CD4-positive, alpha-beta T cell treated with Interleukin-4 for 1 hour (primary cell): ENCODE measurements at regions not wholly inside any gene's neighbourhood (a gene's known extent, or its start where the extent isn't known, plus 50 kb on each side); places are given as distances from the start of the nearest gene placed in this dataset.

Experiments
- DNase-seq, 2 donors: peaks; one replicate each; pipeline ENCODE4 v3.0.0-alpha.2; 2020 to 2022

DNA sequence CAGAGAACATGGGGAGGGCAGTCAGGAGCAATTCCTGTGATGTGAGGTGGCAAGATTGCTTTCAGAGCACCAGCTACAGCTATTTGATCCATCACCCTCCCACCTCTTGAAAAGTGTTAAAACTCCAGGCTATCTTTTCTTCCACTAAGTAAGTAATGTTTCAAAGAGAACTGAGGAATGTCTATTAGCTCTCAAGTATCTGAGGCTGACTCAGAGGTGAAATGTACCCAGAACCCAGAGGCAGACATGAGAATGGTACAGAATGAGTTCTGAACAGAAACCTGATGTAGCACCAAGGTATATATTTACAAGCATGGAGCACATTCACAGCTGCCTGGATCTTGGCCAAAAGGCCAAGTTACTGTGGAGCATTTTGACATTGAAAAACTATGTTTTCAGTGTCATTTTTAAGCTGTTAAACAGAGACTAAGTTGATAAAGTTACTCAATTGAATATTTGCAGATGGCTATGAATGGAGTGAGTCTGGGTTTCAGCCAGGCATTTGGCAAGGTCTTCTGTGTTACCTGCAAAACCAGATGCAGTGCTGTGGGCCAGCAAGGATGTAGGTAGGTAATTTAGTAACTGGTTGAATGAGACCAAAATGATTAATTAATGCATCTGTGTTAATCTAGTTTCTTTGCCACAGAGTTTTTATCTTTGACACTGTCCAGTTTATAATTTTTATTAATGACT is 227.7 kb upstream of the CD96 start:
- DNase-seq = no peak

DNA sequence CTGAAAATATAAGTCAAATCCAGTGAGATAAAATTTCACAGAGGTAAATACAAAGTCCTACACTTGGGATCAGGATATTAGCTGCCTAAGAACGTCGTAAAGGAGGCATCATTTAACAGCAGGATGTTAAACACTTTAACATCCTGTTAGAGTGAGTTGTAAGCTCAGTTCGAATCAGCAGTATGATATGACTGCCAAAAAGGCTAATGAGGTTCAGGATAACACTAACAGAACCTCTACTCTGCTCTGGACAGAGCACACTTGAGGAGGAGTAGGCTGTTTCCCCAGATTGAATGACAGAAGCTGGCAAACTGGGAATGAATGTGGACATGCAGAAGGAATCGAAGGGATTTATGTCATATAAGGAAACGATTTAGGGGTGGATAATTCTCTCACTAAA is 227.1 kb upstream of the CD96 start:
- DNase-seq = no peak

DNA sequence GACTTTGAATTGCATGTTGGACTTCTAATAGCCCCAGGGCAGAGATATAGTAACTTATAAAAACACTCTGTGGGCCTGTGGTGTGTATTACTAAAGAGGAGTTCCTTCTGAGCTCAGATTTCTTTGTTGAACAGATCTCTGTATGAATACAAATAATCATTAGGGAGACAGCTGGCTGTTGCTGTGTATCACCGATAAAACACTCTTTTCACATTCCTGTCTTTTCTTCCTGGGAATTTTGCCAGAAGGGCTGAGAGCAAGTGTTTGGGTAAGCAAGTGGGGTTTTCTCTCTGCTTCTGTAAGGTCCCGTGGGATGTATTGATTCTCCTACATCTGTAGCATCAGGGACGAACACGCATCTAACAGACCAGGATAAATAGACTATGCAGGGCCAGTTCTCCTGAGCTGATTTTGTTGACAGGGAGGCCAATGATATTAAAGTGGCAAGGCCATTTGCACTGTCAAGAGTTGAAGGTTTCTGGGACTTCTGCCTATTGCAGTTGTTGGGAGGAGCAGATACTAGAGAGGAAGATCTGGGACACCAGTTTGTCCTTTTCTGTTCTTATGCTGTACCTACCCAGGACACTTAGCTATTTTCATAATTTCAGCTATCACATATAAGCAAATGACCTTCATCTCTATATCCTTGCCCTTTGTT is 225.9 kb upstream of the CD96 start:
- DNase-seq = no peak

DNA sequence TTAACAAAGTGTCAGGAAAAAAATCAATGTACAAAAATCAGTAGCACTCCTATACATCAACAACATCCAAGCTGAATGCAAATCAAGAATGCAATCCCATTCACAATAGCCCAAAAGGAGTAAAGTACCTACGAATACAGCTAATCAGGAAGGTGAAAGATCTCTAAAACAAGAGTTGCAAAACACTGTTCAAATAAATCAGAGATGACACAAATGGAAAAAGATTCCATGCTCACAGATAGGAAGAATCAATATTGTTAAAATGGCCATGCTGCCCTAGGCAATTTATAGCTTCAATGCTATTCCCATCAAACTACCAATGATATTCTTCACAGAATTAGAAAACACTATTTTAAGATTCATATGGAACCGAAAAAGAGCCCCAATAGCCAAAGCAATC is 223.7 kb upstream of the CD96 start:
- no peak for DNase-seq

DNA sequence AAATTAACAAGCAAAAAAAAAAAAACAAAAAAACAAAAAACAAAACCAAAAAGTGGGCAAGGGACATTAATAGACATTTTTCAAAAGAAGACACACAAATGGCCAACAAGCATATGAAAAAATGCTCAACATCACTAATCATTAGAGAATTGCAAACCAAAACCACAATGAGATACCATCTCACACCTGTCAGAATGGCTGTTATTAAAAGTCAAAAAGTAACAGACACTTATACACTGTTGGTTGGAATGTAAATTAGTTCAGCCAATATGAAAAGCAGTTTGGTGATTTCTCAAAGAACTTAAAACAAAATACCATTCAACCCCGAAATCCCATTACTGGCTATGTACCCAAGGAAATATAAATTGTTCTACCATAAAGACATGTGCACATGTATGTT is 222.4 kb upstream of the CD96 start:
- no peak for DNase-seq

DNA sequence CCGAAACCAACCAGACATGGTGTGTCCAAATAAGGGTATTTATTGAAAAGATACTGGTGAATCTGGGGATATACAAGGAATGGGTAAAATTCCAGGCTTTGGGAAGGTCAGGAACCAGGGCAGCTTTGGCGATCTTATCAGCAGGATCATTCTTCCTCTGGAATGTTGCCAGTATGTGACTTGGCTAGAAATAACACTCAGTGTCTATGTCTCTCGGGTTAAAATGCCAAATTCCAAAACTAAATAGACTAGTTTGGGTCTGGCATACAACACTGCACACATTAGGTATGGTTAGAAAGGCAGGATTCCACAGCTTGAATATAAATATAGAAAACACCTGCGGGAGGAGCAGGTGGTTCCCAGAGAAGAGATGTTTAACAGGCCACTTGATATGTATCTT is 220.2 kb upstream of the CD96 start:
- DNase-seq = no peak

DNA sequence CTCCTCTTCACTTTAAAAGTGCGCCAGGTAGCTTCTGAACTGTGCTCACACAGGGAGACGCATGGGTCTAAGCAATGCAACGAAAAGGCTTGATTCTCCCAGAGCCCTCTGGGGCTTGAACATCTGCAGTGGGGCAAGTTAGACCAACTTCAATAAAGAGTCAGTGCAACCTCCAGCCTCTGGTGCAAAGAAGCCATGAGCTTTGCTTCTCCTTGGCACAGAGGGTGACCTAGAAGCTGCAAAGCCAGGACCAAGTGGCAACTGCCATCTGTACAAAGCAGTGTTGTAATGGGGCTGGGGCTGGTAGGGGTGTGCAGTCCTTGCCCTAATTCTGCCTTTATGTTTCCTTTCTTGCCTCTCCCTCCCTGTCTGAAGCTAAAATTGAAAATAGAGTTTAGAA is 219.0 kb upstream of the CD96 start:
- DNase-seq = no peak

DNA sequence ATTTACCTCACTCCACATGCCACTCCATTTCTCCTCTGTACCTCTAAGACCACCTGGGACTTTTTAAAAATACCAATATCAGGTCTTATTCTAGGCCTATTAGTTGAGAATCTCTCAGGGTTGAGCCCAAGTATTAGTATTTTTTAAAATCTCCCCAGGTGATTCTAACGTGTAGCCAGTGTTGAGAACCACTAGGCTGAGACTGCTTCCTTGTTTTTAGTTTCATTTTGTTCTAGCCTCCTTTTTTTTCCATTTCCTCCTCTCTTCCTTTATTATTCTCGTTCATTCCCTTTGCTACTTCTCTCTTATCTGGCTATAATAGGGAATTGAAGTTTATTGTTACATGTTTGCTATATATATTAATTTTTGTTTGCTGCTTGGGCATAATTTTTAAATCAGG is 217.8 kb upstream of the CD96 start:
- DNase-seq = peak in 1 of 2 donors; percentile 27

DNA sequence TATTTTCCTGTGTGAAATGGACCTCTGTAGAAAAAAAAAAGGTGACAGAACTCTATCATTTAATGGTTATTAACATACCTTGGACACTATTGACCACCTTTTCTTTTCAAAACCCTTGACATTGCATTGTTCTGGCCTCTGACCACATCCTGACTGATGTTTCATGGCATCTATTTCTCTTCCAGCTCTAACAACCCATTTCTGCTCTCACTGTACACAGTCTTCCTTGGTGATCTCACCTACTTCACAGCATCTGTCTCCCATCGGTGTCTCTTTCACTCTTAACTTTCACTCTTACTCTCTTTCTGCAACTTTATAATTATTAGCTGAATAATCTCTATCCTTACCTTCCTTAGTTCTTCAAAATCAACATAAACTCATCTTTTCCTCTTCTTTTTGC is 217.4 kb upstream of the CD96 start:
- DNase-seq = no peak

DNA sequence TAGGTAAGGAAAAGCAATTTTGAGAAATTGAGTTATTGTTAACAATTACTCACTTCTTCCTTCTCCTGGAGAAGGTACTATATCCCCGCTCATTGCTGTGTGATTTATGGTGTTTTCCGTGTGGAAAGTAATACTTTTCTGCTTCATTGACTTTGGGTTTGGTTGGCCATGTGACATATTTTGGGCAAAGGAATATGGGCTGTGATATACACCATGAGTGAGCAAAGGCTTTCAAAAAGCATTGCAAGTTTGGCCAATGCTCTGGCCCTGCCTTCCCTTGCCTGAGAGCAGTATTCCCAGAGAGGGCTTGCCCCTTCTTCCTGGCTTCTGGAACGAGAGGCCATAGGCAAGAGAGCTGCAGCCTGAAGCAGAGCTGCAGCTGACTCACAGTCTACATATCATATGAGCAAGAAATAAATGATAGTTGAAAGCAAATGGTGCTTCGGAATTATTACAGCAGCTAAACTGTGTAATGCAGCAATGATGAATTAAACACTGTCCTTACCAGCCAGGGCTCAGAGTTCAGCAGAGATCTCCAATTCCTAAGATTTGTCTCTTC is 216.8 kb upstream of the CD96 start:
- DNase-seq = no peak

DNA sequence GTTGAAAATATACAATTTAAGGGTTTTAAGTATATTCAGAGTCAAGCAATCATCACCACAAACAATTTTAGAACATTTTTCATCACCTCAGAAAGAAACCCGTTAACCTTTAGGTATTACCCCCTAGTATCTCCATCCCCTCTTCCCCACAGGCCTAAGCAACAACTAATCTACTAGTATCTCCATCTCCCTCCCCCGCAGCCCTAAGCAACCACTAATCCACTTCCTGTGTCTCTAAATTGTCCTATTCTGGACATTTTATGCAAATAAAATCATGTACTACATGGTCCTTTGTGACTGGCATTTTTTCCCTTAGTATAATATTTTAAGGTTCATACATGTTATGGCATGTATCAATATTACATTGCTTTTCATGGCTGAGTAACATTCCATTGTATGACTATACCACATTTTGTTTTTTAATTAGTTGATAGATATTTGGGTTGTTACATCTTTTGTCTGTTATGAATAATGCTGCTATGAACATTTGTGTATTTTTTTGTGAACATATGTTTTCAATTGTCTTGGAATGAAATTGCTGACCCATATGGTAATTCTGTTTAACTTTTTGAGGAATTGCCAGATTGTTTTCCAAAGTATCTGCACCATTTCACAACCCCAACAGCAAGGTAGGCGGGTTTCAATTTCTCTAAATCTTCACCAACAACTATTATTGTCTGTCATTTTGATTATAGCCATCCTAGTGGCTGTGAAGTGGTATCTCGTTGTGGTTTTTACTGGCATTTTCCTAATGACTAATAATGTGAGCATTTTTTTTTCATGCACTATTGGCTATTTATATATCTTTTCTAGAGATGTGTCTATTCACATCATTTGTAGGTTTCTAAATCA is 215.6 kb upstream of the CD96 start:
- DNase-seq = no peak

DNA sequence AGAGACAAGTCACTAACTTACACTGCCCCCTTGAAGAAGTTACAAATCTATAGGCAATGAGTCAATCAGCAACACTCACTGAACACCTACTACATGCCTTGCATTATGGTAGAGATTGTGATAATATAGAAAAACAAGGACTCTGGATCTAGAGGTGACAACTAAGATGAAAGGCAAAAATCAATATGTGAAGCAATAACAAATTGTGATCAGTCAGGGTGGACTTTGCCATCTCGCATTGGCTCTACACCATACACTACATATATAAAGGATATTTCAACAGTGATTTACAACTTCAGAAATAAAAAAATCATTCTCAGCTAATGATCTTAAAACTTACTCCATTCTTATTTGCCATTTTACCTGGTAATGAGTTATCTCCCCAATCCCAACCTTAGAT is 210.7 kb upstream of the CD96 start:
- DNase-seq = no peak

DNA sequence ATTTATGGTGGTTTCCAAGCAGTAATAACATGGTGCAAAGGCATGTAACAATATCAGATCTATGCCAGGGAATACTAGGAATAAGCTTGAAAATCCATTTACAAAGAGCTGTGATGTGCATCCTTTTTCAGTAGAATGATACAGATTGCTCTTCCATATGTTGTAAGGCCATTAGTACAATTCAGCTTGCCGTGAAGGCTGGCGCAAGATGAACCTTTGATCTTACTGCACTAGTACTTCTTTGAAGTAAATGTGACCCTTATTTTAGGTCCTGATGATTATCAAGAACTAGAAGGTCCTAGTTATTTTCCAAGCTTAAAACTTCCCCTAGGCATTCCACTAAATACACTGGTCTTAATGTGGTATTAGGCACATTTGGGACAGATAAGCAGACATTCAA is 210.1 kb upstream of the CD96 start:
- DNase-seq = no peak

DNA sequence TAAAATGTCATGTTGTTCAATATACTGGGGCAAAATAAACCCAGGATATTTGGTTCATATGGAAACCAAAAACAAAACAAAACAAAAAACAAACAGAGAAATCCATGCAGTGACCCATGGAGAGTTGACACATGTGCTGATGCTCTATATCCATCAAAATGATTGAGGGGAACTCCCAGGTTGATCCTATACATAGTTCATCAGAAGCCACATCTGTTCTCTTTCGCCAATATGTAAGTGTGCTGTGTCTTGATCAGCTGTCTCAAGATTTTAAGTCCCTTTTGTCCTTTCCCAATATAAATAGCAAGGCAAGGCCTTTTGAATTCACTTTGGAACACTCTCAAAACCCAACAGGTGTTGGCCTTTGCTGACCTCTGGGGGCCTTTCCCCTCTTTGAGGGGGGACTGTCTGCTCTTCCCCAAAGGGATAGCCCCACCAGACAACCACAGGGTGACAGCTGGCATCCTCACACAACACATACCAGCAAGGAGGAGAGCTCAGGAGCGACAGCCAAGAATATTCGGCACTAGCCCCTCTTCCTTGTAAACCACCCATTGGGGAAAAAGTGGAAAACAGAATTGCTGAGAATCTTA is 209.4 kb upstream of the CD96 start:
- no peak for DNase-seq

DNA sequence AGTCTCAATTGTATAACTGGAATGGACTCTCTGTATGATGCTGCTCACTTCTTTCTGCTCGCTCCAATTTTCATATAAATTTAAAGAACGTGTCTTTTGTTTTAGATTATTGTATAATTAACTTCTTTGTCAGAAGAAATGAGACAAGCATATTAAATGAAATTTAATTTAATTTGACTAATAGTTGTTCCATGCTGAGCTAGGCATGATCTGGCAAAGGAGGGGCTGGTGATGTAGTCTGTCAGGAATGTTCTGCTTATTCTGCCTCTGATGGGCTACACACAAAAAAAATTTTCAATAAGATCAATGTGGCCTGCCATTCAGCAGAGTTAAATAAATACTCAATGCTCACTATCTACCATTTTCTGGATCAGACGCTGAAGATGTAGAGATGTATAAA is 208.4 kb upstream of the CD96 start:
- DNase-seq = no peak

DNA sequence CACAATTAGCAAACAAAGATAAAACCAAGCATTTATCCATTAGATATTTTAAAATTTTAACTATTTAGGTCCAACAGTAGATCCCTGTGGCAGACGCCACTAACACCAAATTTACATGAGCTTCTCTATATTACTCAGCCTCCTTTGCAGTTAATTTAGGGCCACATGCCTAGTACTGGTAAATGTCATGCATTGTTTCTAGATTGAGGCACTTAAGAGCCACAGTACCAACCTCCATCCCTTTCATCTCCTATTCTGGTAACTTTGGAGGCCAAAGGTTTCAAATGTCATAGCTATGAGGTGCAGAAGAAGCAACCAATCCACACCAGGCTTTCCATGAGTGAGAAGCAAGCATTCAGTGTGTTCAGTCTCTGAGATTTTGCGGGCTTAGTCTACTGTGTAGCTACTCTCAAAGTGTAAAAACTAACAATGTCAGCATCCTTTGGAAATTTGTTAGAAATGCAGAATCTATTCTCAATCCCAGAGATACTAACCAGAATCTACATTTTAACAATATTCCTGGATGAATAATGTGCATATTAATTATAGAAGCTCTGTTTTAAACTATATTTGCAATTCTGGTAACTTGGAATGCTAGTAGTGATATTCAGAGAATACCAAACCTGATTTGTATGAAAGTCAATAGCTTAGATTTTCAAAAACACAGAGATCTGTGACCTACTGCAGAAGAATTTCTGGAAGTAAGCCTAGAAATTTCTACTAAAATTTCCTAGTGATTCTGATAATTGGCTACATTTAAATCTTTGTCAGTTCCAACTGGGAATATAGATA is 206.3 kb upstream of the CD96 start:
- DNase-seq = no peak

DNA sequence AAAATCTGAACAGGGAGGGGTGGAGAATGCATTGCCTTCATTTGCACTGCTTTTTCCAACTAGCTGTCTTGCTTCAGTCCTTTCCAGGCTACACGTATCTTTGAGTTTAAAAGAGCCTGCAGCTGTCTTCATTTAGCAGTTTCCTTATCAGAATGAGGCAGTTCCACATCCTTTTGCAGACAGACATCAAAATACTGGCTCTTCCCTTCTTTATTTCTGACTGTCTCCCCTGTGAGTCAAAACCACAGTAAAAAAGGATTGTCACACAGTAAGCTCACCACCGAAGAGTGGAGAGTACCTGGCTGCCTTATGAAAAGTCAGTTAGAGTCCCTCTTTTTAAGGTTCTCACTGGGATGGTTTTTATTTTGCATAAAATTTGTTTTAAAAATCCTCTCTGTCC is 205.5 kb upstream of the CD96 start:
- no peak for DNase-seq

DNA sequence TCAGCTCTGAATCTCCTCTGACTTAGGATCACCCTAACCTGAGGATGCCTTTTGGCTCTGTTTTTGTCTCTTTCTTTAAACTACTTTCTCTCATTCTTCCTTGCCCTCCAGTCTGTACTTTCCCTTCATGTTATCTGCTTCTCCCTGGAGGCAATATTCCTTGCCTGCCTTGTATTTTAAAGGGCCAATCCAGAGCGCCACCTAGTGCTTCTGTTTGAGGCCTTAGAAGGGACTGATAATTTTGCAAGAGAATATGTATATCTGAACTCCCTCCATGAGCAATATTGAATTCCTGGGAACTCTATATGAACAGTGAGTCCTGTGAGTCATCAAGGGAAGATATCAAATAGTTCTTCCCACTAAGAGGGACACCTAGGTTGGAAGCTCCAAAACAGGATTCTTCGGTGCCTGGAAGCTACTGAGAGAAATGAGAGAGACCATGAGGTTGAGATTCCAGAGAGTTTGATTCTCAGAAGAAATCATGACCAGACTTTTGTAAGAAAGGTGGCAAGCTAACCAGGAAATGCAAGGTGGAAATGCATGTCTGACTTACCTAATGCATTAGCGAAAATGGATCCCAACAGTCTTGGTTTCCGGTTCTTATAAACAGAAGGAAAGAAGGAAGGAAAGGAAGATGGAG is 203.8 kb upstream of the CD96 start:
- DNase-seq = peak; percentile 29 to 58

DNA sequence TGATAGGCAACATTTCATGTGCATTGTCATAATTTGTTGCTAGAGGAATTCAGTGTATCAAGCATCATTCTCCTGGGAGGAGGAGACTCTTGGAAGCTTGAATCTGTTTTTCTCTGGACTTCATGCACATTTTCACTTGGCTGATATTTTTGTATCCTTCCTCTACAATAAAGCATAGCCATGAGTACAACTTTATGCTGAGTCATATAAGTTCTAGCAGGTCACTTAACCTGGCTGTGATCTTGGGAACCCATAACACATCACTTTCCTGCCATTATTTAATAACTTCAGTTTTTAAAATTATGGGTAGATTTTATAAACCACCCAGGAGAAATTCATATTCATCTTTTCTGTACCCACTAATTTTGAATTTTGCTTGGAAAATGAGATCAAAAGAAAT is 203.0 kb upstream of the CD96 start:
- DNase-seq = no peak

DNA sequence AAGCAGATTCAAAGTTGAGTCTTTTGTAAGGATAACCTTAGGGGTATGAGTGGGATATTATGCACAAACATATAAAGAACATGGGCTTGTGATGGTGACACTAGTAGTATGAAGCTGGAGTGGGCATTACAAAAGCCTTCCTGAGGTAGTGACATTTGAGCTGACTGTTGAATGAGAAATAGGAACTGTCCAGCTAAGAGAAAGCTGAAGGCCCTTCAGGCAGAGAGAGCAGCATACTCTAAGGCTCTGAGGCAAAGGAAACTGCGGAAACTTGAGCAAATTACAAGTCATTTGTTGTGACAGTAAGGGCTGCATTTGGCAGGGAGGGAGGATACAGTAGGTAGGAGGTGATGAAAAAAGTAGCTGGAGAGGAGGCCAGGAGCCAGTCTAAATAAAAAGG is 190.7 kb upstream of the CD96 start:
- no peak for DNase-seq

DNA sequence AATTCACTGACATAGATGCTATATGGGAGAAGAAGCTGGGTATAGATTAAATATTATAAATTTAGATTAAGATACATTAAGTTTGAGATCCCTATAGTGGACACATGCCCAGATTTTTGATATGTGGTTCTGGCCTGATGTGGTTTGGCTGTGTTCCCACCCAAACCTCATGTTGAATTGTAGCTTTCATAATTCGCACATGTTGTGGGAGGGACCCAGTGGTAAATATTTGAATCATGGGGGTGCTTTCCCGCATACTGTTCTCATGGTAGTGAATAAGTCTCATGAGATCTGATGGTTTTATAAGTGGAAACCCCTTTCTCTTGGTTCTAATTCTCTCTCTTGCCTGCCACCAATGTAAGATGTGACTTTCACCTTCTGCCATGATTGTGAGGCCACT is 189.4 kb upstream of the CD96 start:
- no peak for DNase-seq
